HepG2 (cell line): ENCODE measurements at regions not wholly inside any gene's neighbourhood (a gene's known extent, or its start where the extent isn't known, plus 50 kb on each side); places are given as distances from the start of the nearest gene placed in this dataset.

Experiments used
- ATAC-seq: fragments of 200-7000 bp; cut with Tn5 transposase; 3 replicates; pipeline ENCODE4 v1.9.1; 2020; ENCODE audit warnings: mild to moderate bottlenecking, moderate library complexity
- BruUV-seq: library from RNA; stranded (reverse); fragments of 400-500 nt; replicated peaks from 2 replicates; lab custom pipeline; 2021; lab: Mats Ljungman, UMichigan
- CTCF ChIA-PET: fragments of 300-600 bp; formaldehyde crosslinking; extraction: SDS; loops from one replicate; lab custom pipeline; 2021; ENCODE audit warnings: low total read pairs, inconsistent platforms, low intra/inter-chr PET ratio; lab: Yijun Ruan, JAX
- POLR2A ChIA-PET: fragments of 350-600 bp; sonication (Branson Sonifier 250); formaldehyde crosslinking; loops from one replicate; lab custom pipeline; 2020; ENCODE audit warnings: antibody characterized with exemption, inconsistent platforms; lab: Yijun Ruan, JAX
- DNase-seq: peaks from one replicate; pipeline ENCODE4 v3.0.0-alpha.2; 2015; ENCODE audit warnings: low spot score
- FAIRE-seq: peaks from 3 replicates; lab custom pipeline; 2011; peaks lifted over from hg19 to GRCh38; lab: Jason Lieb, UNC
- H2AFZ ChIP-seq: one replicate; pipeline ENCODE4 v1.6.1; 2011; ENCODE audit warnings: low read length, inconsistent platforms
- H3K27ac ChIP-seq: fragments of 300-600 bp; 3 replicates; pipeline ENCODE4 v1.8.0; 2011; ENCODE audit warnings: mixed run types, mild to moderate bottlenecking, mixed read lengths, low read length, inconsistent platforms; ENCODE audit not compliant: insufficient read depth; ENCODE audit errors: extremely low read length
- H3K27me3 ChIP-seq, 2 experiments: fragments of 200-600 bp in 1 of 2; 2 replicates in 1 of 2; 3 replicates in 1 of 2; pipeline versions ENCODE4 v1.6.0 to v1.8.0; 2011; ENCODE audit warnings: low read length in 2 of 2, mild to moderate bottlenecking in 2 of 2, moderate library complexity in 2 of 2, inconsistent platforms in 1 of 2; ENCODE audit not compliant: insufficient read depth in 2 of 2, control insufficient read depth in 1 of 2
- H3K36me3 ChIP-seq, 2 experiments: fragments of 200-600 bp in 1 of 2; replicated peaks in 1 of 2; 2 replicates in 1 of 2; 3 replicates in 1 of 2; pipeline versions ENCODE4 v1.5.1 to v1.8.0; 2011; ENCODE audit warnings: low read length in 2 of 2, inconsistent platforms in 1 of 2; ENCODE audit not compliant: insufficient read depth in 2 of 2, control insufficient read depth in 1 of 2
- H3K4me1 ChIP-seq: 2 replicates; pipeline ENCODE4 v1.5.1; 2012; ENCODE audit warnings: low read length, inconsistent platforms; ENCODE audit not compliant: insufficient read depth
- H3K4me2 ChIP-seq: 2 replicates; pipeline ENCODE4 v1.6.0; 2011; ENCODE audit warnings: low read depth, low read length, inconsistent platforms
- H3K4me3 ChIP-seq, 3 experiments: fragments of 200-600 bp in 1 of 3; sonication (generic), shearing (Covaris generic) in 1 of 3; replicated peaks in 1 of 3; 2 replicates each; pipeline ENCODE4 v1.5.1; 2011 to 2016; ENCODE audit warnings: low read length in 3 of 3, inconsistent platforms in 2 of 3, low read depth in 2 of 3, mild to moderate bottlenecking in 2 of 3, control low read depth in 1 of 3, mixed read lengths in 1 of 3; ENCODE audit not compliant: insufficient read depth in 1 of 3
- H3K79me2 ChIP-seq: one replicate; pipeline ENCODE4 v1.6.1; 2011; ENCODE audit warnings: low read length, inconsistent platforms; ENCODE audit not compliant: insufficient read depth
- H3K9ac ChIP-seq: 2 replicates; pipeline ENCODE4 v1.6.0; 2011; ENCODE audit warnings: mild to moderate bottlenecking, low read depth, low read length, inconsistent platforms; ENCODE audit not compliant: insufficient read depth
- H3K9me3 ChIP-seq: 2 replicates; pipeline ENCODE4 v1.5.1; 2012; ENCODE audit warnings: mild to moderate bottlenecking, low read length
- H4K20me1 ChIP-seq: 2 replicates; pipeline ENCODE4 v1.6.0; 2011; ENCODE audit warnings: inconsistent platforms, mild to moderate bottlenecking, low read length, moderate library complexity; ENCODE audit not compliant: insufficient read depth
- CBFB ChIP-seq: sonication (generic); formaldehyde crosslinking; IDR thresholded peaks from 2 replicates; pipeline ENCODE4 v1.4.0; 2020; ENCODE audit warnings: missing genetic modification reagents
- DBP ChIP-seq: sonication (generic); formaldehyde crosslinking; IDR thresholded peaks from 2 replicates; pipeline ENCODE4 v1.4.0; 2020; ENCODE audit warnings: missing genetic modification reagents; ENCODE audit errors: not compliant biosample characterization
- FLYWCH1 ChIP-seq: sonication (generic); formaldehyde crosslinking; IDR thresholded peaks from 2 replicates; pipeline ENCODE4 v1.8.1; 2023; ENCODE audit warnings: mild to moderate bottlenecking, missing genetic modification reagents
- GPBP1L1 ChIP-seq: sonication (generic); formaldehyde crosslinking; IDR thresholded peaks from 2 replicates; pipeline ENCODE4 v1.5.0; 2020; ENCODE audit warnings: mild to moderate bottlenecking, missing genetic modification reagents
- GRHL1 ChIP-seq: sonication (generic); formaldehyde crosslinking; conservative IDR thresholded peaks from 2 replicates; pipeline ENCODE4 v1.8.0; 2022; ENCODE audit warnings: missing genetic modification reagents
- HMGXB3 ChIP-seq: sonication (generic); formaldehyde crosslinking; IDR thresholded peaks from 2 replicates; pipeline ENCODE4 v1.4.0; 2020; ENCODE audit warnings: missing genetic modification reagents, borderline replicate concordance
- MYC ChIP-seq: sonication (generic); formaldehyde crosslinking; IDR thresholded peaks from 2 replicates; pipeline ENCODE4 v1.9.0; 2021; ENCODE audit warnings: missing genetic modification reagents, borderline replicate concordance
- RNF2 ChIP-seq: fragments of 450-650 bp; conservative IDR thresholded peaks from 2 replicates; pipeline ENCODE4 v1.6.1; 2016; ENCODE audit warnings: low read depth
- TOE1 ChIP-seq: sonication (generic); formaldehyde crosslinking; IDR thresholded peaks from 2 replicates; pipeline ENCODE4 v1.4.0; 2020; ENCODE audit warnings: mild to moderate bottlenecking, missing genetic modification reagents
- WIZ ChIP-seq: sonication (generic); formaldehyde crosslinking; IDR thresholded peaks from 2 replicates; pipeline ENCODE4 v1.5.1; 2020; ENCODE audit warnings: mild to moderate bottlenecking, missing genetic modification reagents
- ZNF234 ChIP-seq: sonication (generic); formaldehyde crosslinking; conservative IDR thresholded peaks from 2 replicates; pipeline ENCODE4 v1.5.1; 2020; ENCODE audit warnings: mild to moderate bottlenecking, missing genetic modification reagents
- ZNF747 ChIP-seq: sonication (generic); formaldehyde crosslinking; IDR thresholded peaks from 2 replicates; pipeline ENCODE4 v1.8.1; 2023; ENCODE audit warnings: missing genetic modification reagents, mild to moderate bottlenecking, borderline replicate concordance
- ZNF777 ChIP-seq: sonication (generic); formaldehyde crosslinking; IDR thresholded peaks from 2 replicates; pipeline ENCODE4 v1.4.0; 2020; ENCODE audit warnings: missing genetic modification reagents
- ZNF816 ChIP-seq: sonication (generic); formaldehyde crosslinking; IDR thresholded peaks from 2 replicates; pipeline ENCODE4 v1.8.0; 2022; ENCODE audit warnings: missing genetic modification reagents, mild to moderate bottlenecking, borderline replicate concordance
- ZNF841 ChIP-seq: sonication (generic); formaldehyde crosslinking; IDR thresholded peaks from 2 replicates; pipeline ENCODE4 v1.8.1; 2023; ENCODE audit warnings: missing genetic modification reagents, borderline replicate concordance
- ZZZ3 ChIP-seq: sonication (generic); formaldehyde crosslinking; IDR thresholded peaks from 2 replicates; pipeline ENCODE4 v1.4.0; 2020; ENCODE audit warnings: missing genetic modification reagents, mild to moderate bottlenecking, borderline replicate concordance
- WGBS: methylation state at CpG from one replicate; pipeline ENCODE4 v1.1.6; 2017; ENCODE audit warnings: low lambda C conversion rate; 5-methylcytosine and 5-hydroxymethylcytosine counted together
- in situ Hi-C: cut with HindIII; loops from 2 replicates; pipeline ENCODE4 v1.10.0; 2017; ENCODE audit warnings: low pct_unique_long_range_greater_than_20kb; ENCODE audit not compliant: extremely low pct_ligation_motif_present
- intact Hi-C: fragments of 100-400 bp; cut with micrococcal nuclease; formaldehyde crosslinking; loops from one replicate; pipeline ENCODE4 v1.10.0; 2022; ENCODE audit not compliant: unreplicated experiment

DNA sequence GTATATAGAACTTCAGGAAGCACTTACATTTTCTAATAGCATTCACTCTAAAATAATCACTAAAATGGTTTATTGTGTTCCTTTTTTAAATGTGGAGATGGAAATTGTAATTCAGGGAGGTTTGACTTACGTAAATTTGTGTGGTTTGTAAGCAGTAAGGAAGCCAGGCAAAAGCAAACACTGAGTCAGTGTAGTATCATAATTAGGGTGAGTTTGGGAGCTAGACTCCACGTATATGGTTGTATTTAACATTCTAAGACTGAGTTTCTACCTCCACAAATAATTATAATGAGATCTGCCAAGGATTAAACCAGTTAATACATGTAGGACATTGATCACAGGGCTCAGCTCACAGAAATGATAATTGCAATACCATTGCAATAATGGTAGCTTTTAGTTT is 425.5 kb downstream of the CBLN4 start:
- Histone ChIP-seq H3K4me2 (no peak overlapping the region), H3K27me3 (no peaks in the 10 kb centered on the region), H3K27ac (no peak overlapping the region), H3K4me1 (no peaks in the 10 kb centered on the region), H4K20me1 (no peaks in the 10 kb centered on the region), H3K79me2 (no peaks in the 10 kb centered on the region), H2AFZ (no peak overlapping the region), H3K36me3 (no peaks in the 10 kb centered on the region), H3K9me3 (peaks cover 90% of the 10 kb centered on the region), H3K4me3 (no peak overlapping the region), H3K9ac (no peak overlapping the region)
- in situ Hi-C loops: no loop called here
- WGBS: under 1% methylated on average over 2 of the region's 2 CpGs
- no TSS peak for BruUV-seq
- FAIRE-seq (no peak), ATAC-seq (no peak), DNase-seq (no peak)
- POLR2A ChIA-PET: no interaction called here
- CTCF ChIA-PET: no interaction called here
- intact Hi-C loops: no loop called here
- no peak for TF ChIP-seq DBP (CRISPR knock-in tag)
- TF ChIP-seq ZNF234: no peak
- no peak for TF ChIP-seq HMGXB3 (CRISPR knock-in tag)
- TF ChIP-seq ZNF841 (CRISPR knock-in tag): no peak
- no peak for TF ChIP-seq FLYWCH1
- TF ChIP-seq TOE1 (CRISPR knock-in tag): no peak
- TF ChIP-seq MYC: no peak
- no peak for TF ChIP-seq WIZ (CRISPR knock-in tag)
- no peak for TF ChIP-seq GPBP1L1
- TF ChIP-seq GRHL1 (CRISPR knock-in tag): no peak
- no peak for TF ChIP-seq CBFB
- no peak for TF ChIP-seq ZNF747 (CRISPR knock-in tag)
- TF ChIP-seq ZZZ3 (CRISPR knock-in tag): no peak
- no peak for TF ChIP-seq ZNF816 (CRISPR knock-in tag)
- TF ChIP-seq RNF2: no peak
- TF ChIP-seq ZNF777 (CRISPR knock-in tag): no peak
